Fibroblast of the aortic adventitia (primary cell): ENCODE measurements at regions not wholly inside any gene's neighbourhood (a gene's known extent, or its start where the extent isn't known, plus 50 kb on each side); places are given as distances from the start of the nearest gene placed in this dataset.
"Not testable (repeated sequence)": the region's sequence is repeated elsewhere in the genome, so short reads cannot be mapped to it uniquely, and the experiment has no call there.

Experiments
- DNase-seq: peaks from one replicate; pipeline ENCODE4 v3.0.0-alpha.2; 2010; ENCODE audit warnings: low read depth
- H3K4me3 ChIP-seq: 2 replicates; pipeline ENCODE4 v1.5.1; 2011; ENCODE audit warnings: low read depth, mild to moderate bottlenecking, control low read depth, low read length, moderate library complexity
- TF ChIP-seq, protein P1 (sequence below): IDR thresholded peaks from 2 replicates; pipeline ENCODE4 v1.5.1; 2011; ENCODE audit warnings: mild to moderate bottlenecking, low read length, control low read depth, inconsistent platforms; ENCODE audit not compliant: insufficient read depth

DNA sequence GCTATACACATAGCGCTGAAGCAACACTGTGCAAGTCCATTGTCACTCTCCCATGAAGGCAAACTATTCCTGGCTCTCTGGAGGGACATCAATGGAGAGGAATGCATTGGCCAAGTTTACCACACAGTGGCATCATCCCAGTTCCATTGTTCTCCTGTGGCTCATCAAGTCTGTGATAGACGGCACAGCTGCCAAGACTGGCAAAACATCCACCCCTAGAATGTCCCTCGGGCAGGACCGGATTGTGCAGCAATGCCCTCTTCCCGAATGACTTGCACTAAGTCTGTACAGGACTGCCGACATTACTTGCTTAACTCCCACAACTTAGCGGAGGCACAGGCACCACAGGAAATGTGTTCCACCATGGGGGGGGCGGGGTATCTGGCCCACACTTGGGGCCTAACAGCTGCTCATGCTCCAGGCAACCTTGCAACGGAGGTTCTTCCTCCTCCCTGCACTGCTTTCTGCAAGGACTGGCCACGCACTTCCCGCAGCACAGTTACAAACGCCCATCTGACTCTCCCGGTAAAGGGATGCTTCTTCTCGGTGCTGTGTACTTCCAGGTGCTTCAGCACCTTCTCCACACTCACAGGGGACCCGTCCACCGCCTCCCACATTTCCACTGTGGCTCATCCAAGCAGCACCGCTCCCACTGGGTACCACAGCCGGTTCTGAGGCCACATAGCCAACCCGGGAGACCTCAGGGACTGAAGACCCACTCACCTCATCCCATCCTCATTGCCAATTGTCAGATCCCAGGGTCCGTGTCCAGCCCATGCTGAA, 1309.6 kb upstream of the RAG2 start:
- no peak overlapping the region for H3K4me3 ChIP-seq
- DNase-seq: no peak
- TF ChIP-seq, protein P1, sequence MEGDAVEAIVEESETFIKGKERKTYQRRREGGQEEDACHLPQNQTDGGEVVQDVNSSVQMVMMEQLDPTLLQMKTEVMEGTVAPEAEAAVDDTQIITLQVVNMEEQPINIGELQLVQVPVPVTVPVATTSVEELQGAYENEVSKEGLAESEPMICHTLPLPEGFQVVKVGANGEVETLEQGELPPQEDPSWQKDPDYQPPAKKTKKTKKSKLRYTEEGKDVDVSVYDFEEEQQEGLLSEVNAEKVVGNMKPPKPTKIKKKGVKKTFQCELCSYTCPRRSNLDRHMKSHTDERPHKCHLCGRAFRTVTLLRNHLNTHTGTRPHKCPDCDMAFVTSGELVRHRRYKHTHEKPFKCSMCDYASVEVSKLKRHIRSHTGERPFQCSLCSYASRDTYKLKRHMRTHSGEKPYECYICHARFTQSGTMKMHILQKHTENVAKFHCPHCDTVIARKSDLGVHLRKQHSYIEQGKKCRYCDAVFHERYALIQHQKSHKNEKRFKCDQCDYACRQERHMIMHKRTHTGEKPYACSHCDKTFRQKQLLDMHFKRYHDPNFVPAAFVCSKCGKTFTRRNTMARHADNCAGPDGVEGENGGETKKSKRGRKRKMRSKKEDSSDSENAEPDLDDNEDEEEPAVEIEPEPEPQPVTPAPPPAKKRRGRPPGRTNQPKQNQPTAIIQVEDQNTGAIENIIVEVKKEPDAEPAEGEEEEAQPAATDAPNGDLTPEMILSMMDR: no peak

DNA sequence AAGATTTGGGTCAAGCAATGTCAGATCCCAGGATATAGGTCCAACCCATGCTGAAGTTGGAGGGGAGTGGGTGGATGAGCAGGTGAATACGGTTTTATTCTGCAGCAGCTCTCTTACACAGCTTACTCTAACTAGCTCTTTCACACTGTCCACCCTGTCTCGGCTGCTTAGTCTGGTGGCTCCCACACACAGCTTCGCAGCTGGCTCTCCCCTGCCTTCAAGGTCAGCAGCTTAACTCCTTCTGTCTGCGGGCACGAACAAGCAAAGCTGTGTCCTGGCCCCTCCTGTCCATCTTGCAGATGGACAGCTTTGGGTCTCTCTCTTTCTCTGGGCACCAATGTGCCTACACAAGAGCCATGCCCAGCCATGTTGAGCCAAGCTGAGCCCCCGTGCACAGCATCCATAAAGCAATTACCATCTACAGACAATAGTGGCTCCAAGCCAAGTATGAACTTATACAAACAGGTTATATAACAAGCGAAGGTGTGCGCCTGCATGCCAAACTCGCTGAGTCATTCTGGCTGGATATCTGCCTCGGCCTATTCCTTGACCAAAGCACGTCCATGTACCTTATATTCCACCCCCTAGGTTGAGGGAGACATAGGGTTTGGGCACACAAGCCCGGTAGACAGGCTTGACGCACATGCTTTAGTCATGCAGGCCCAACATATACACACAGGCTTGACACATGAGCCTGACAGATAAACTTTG, 1307.8 kb upstream of the RAG2 start:
- TF ChIP-seq, protein P1: no peak
- no peak overlapping the region for H3K4me3 ChIP-seq
- no peak for DNase-seq

DNA sequence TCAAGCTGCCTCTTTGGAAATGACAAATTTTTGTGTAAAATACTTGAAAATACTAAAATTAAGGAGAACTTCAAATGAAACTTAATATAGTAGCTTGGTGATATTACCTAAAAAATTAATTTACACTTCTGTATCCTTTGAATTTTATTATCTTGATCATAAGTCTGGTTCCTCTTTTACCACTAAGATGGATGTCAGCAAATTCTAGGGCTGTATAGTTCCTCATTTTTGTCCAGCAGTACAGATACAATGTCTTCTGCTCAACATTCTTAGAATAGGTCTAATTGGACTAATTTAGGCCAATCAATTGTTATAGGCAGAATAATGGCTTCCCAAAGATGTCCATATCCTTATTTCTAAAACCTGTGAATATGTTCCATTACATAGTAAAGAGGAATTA, 1298.0 kb upstream of the RAG2 start:
- TF ChIP-seq, protein P1: no peak
- H3K4me3 ChIP-seq: no peak overlapping the region
- no peak for DNase-seq

DNA sequence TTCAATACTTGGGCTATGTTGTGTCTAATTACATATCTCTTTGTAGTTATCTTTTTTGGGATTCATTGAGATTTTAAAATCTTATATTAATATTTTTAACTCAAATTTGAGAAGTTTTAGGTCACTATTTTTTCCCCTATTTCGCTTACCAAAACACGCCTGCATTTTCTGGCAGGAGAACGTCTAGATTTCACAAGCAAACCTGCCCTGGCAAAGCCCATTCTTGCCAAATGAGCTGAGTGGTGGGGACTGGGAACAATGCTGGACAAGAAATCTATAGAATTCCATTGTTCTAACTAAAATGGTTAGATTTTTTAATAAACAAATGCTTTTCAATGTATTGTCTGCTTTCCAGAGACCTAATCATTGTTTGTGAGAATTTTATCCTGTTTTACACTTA, 1283.7 kb upstream of the RAG2 start:
- H3K4me3 ChIP-seq: no peak overlapping the region
- no peak for DNase-seq
- TF ChIP-seq, protein P1: no peak

DNA sequence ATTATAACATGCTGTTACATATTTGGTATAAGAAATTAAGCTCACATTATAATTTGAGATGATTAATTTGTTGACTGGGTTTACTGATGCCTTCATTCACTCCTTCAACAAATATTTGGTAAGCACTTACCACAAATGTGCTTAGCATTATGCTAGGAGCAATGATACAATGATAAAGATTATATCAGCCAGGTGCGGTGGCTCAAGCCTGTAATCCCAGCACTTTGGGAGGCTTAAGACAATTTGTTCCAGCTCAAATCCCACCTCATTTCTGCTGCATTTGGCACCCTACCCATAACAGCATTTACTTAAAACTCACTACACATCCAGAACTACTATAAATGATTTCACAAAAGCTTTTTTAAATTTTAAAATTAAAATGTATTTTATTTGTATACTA, 1263.6 kb upstream of the RAG2 start:
- TF ChIP-seq, protein P1: no peak
- no peak overlapping the region for H3K4me3 ChIP-seq
- DNase-seq: no peak

DNA sequence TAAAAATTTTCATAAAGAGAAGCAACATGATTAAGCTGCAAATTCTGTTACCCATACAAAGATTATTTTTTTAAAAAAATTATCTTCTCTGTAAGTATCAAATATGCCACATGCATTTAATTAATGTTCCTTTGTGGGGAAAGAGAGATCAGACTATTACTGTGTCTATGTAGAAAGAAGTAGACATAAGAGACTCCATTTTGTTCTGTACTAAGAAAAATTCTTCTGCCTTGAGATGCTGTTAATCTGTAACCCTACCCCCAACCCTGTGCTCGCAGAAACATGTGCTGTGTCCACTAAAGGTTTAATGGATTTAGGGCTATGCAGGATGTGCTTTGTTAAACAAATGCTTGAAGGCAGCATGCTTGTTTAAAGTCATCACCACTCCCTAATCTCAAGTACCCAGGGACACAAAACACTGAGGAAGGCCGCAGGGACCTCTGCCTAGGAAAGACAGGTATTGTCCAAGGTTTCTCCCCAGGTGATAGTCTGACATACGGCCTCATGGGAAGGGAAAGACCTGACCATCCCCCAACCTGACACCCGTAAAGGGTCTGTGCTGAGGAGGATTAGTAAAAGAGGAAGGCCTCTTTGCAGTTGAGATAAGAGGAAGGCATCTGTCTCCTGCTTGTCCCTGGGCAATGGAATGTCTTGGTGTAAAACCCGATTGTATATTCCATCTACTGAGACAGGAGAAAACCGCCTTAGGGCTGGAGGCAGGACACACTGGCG, 1260.9 kb upstream of the RAG2 start:
- not testable (repeated sequence) for H3K4me3 ChIP-seq, DNase-seq

DNA sequence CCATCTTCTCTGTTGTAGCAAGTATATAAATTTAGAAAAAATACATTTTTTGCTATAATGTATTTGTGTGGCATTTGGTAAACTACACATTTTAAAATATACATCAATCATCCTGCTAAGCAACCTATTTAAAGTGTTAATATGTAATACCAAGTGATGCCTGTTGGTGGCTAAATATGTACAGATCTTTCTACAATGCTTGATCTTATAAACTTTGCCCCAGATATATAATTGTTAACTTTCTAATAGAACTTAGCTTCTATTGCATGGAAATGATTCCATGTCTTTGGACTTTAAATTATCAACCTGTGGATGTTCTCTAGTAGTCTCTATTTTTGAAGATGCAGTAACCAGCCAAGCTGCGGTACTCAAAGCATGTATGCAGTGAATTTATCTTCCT, 1260.4 kb upstream of the RAG2 start:
- no peak overlapping the region for H3K4me3 ChIP-seq
- TF ChIP-seq, protein P1: no peak
- no peak for DNase-seq
